Calu3 (cell line): ENCODE measurements at regions not wholly inside any gene's neighbourhood (a gene's known extent, or its start where the extent isn't known, plus 50 kb on each side); places are given as distances from the start of the nearest gene placed in this dataset.
"Not testable (repeated sequence)": the region's sequence is repeated elsewhere in the genome, so short reads cannot be mapped to it uniquely, and the experiment has no call there.

ENCODE experiments used
- BruUV-seq: library from RNA; stranded (reverse); fragments of 400-500 nt; replicated peaks from 2 replicates; lab custom pipeline; 2021; lab: Mats Ljungman, UMichigan
- CTCF ChIA-PET: fragments of 300-600 bp; sonication (Branson Sonifier 250); formaldehyde crosslinking; loops from one replicate; lab custom pipeline; 2022; ENCODE audit warnings: antibody characterized with exemption; lab: Charles Lee
- DNase-seq: peaks from one replicate; pipeline ENCODE4 v3.0.0; 2022
- H3K27ac Mint-ChIP-seq: one replicate; pipeline ENCODE4 v1.8.0; 2022; ENCODE audit warnings: mixed read lengths; ENCODE audit not compliant: unreplicated experiment
- H3K27me3 Mint-ChIP-seq: one replicate; pipeline ENCODE4 v1.8.0; 2022; ENCODE audit warnings: mixed read lengths; ENCODE audit not compliant: unreplicated experiment
- H3K36me3 Mint-ChIP-seq: one replicate; pipeline ENCODE4 v1.8.0; 2022; ENCODE audit warnings: mild to moderate bottlenecking, moderate library complexity, mixed read lengths; ENCODE audit not compliant: insufficient read depth, unreplicated experiment
- H3K4me1 Mint-ChIP-seq: one replicate; pipeline ENCODE4 v1.8.0; 2022; ENCODE audit warnings: mild to moderate bottlenecking, low read depth, mixed read lengths; ENCODE audit not compliant: unreplicated experiment
- H3K4me3 Mint-ChIP-seq: one replicate; pipeline ENCODE4 v1.8.0; 2022; ENCODE audit warnings: mild to moderate bottlenecking, low read depth, moderate library complexity, mixed read lengths; ENCODE audit not compliant: unreplicated experiment
- H3K9me3 Mint-ChIP-seq: one replicate; pipeline ENCODE4 v1.8.0; 2022; ENCODE audit warnings: low read depth, mixed read lengths; ENCODE audit not compliant: unreplicated experiment
- CTCF ChIP-seq: fragments of 200-600 bp; IDR thresholded peaks from one replicate; pipeline ENCODE4 v1.8.0; 2022; ENCODE audit warnings: antibody characterized with exemption; ENCODE audit not compliant: unreplicated experiment
- intact Hi-C: fragments of 100-400 bp; cut with micrococcal nuclease; formaldehyde crosslinking; loops from one replicate; pipeline ENCODE4 v1.10.0; 2022; ENCODE audit not compliant: unreplicated experiment

GRCh38 chr3:182027366-182027765, 315.6 kb downstream of the SOX2 start:
- intact Hi-C loops, result no loop called here
- BruUV-seq, result no TSS peak
- Mint-ChIP-seq H3K4me3 (no peak overlapping the region), H3K27me3 (no peaks in the 10 kb centered on the region), H3K27ac (no peak overlapping the region), H3K4me1 (no peaks in the 10 kb centered on the region), H3K36me3 (no peaks in the 10 kb centered on the region), H3K9me3 (no peaks in the 10 kb centered on the region)
- DNase-seq, result no peak
- CTCF ChIA-PET, result interaction anchor here (1.1 kb wide), 1 partner anchor 13 kb away, joined by 4 read pairs; no protein-coding TSS in a partner anchor
- no peak for TF ChIP-seq CTCF

DNA sequence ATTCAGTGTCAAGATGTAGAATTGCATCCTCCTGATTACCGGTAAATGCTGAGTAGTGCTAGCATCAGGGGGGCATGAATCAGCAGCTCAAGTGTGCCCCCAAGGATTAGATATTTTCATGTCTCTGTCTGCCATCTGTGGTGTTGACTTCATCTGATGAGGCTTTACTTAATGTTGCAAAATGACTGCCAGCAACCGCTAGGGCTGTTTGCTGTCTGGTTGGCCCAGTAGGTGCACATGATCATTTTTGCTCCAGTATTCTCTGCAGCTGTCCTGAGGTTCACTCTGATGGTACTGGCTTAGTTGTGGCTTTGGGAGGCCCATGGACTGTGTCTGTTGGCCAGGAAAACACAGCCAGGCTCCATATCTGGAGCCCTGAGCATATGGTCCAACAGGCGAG, 316.4 kb downstream of the SOX2 start:
- no peak overlapping the region for H3K27ac Mint-ChIP-seq

DNA sequence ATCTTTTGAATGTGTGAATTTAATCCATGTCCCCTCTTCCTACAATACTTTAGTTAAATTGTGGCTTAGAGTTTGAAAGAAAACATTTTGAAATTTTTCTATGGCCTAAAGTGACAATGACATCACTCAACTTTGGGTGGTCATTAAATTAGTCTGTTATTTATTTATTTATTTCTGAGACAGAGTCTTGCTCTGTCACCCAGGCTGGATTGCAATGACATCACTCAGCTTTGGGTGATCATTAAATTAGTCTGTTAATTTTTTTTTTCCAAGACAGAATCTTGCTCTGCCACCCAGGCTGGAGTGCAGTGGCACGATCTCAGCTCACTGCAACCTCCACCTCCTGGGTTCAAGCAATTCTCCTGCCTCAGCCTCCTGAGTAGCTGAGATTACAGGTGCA, 322.5 kb downstream of the SOX2 start:
- CTCF ChIA-PET, result interaction anchor here (0.6 kb wide), 1 partner anchor 83 kb away, joined by 3 read pairs; no protein-coding TSS in a partner anchor
- DNase-seq, H3K36me3 Mint-ChIP-seq, BruUV-seq, H3K27ac Mint-ChIP-seq, H3K27me3 Mint-ChIP-seq, H3K4me3 Mint-ChIP-seq, H3K4me1 Mint-ChIP-seq, H3K9me3 Mint-ChIP-seq, intact Hi-C loops: not testable (repeated sequence)

More for the DNA sequence above, 316.4 kb downstream of the SOX2 start:
- no TSS peak for BruUV-seq
- H3K9me3 Mint-ChIP-seq, result no peaks in the 10 kb centered on the region
- DNase-seq, result no peak
- intact Hi-C loops, result no loop called here
- H3K4me1 Mint-ChIP-seq, result no peaks in the 10 kb centered on the region
- no peaks in the 10 kb centered on the region for H3K27me3 Mint-ChIP-seq
- CTCF ChIA-PET, result interaction anchor here (1.1 kb wide), 1 partner anchor 13 kb away, joined by 4 read pairs; no protein-coding TSS in a partner anchor
- H3K36me3 Mint-ChIP-seq, result no peaks in the 10 kb centered on the region
- no peak overlapping the region for H3K4me3 Mint-ChIP-seq
- no peak for TF ChIP-seq CTCF

DNA sequence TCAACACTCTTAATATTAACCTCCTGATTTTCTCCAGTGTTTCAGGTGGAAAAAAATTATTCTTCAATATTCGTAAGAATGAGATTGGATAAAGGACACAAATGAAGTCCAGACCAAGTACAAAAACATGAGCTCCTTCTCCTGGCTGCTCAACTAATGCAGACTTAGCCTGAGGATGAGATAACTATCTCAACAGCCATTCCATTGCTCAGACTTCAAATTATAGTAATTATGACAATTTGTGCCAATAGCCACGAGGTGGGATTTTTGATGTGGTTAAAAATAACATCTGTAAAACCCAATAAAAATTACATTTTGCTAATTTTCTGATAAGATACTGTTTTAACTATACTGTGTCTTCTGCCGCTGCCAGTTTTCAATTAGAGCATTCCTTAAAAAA, 323.6 kb downstream of the SOX2 start:
- Mint-ChIP-seq H3K4me1 (no peaks in the 10 kb centered on the region), H3K9me3 (peaks cover 3% of the 10 kb centered on the region), H3K4me3 (no peak overlapping the region), H3K27ac (no peak overlapping the region), H3K27me3 (no peaks in the 10 kb centered on the region), H3K36me3 (no peaks in the 10 kb centered on the region)
- intact Hi-C loops, result no loop called here
- CTCF ChIA-PET, result no interaction called here
- BruUV-seq, result no TSS peak
- TF ChIP-seq CTCF, result no peak
- no peak for DNase-seq

DNA sequence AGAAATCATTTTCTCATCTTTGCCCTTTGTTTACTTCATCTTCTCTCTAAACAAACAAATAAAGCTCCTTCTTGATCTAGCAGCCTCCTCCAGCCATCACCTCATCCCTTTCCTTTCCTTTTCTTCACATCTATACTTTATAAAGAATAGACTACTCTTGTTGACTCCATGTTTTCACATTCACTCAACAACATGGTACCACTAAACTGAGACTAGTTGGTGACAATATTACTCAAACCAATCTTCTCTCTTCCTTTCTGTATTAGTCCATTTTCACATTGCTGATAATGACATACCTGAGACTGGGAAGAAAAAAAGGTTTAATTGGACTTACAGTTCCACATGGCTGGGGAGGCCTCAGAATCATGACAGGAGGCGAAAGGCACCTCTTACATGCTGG, 324.7 kb downstream of the SOX2 start:
- no peak for TF ChIP-seq CTCF
- Mint-ChIP-seq H3K36me3 (no peaks in the 10 kb centered on the region), H3K4me3 (no peak overlapping the region), H3K9me3 (peaks cover 3% of the 10 kb centered on the region), H3K27ac (no peak overlapping the region), H3K4me1 (no peaks in the 10 kb centered on the region), H3K27me3 (no peaks in the 10 kb centered on the region)
- no TSS peak for BruUV-seq
- CTCF ChIA-PET, result interaction anchor here (0.6 kb wide), 1 partner anchor 1193 kb away, joined by 3 read pairs; no protein-coding TSS in a partner anchor
- DNase-seq, result no peak
- intact Hi-C loops, result no loop called here
